Keratinocyte (primary cell): ENCODE measurements at regions not wholly inside any gene's neighbourhood (a gene's known extent, or its start where the extent isn't known, plus 50 kb on each side); places are given as distances from the start of the nearest gene placed in this dataset.

Experiments used
- DNase-seq: peaks from one replicate; pipeline ENCODE4 v3.0.0-alpha.2; 2011; ENCODE audit warnings: low read depth, missing footprints, low spot score
- FAIRE-seq: peaks from 2 replicates; lab custom pipeline; 2011; peaks lifted over from hg19 to GRCh38; lab: Jason Lieb, UNC
- H2AFZ ChIP-seq: 2 replicates; pipeline ENCODE4 v1.6.0; 2012; ENCODE audit warnings: low read length, control low read depth, inconsistent platforms; ENCODE audit not compliant: control insufficient read depth
- H3K27ac ChIP-seq: 2 replicates; pipeline ENCODE4 v1.5.1; 2011; ENCODE audit warnings: low read length; ENCODE audit not compliant: control insufficient read depth, insufficient read depth
- H3K27me3 ChIP-seq: 3 replicates; pipeline ENCODE4 v1.6.0; 2011; ENCODE audit warnings: low read length; ENCODE audit not compliant: control insufficient read depth, insufficient read depth; ENCODE audit errors: extremely low read depth
- H3K36me3 ChIP-seq, 2 experiments: 2 replicates in 1 of 2; 3 replicates in 1 of 2; pipeline ENCODE4 v1.5.1; 2011; ENCODE audit warnings: low read length in 2 of 2, mild to moderate bottlenecking in 1 of 2; ENCODE audit not compliant: control insufficient read depth in 2 of 2, insufficient read depth in 2 of 2; ENCODE audit errors: extremely low read depth in 1 of 2
- H3K4me1 ChIP-seq: 3 replicates; pipeline ENCODE4 v1.5.1; 2011; ENCODE audit warnings: low read length; ENCODE audit not compliant: control insufficient read depth, insufficient read depth; ENCODE audit errors: extremely low read depth
- H3K4me2 ChIP-seq: 3 replicates; pipeline ENCODE4 v1.6.0; 2011; ENCODE audit warnings: low read depth, low read length; ENCODE audit not compliant: control insufficient read depth, insufficient read depth; ENCODE audit errors: extremely low read depth
- H3K4me3 ChIP-seq, 3 experiments: fragments of 200-600 bp in 1 of 3; sonication (generic) in 1 of 3; 2 replicates in 2 of 3; 3 replicates in 1 of 3; pipeline ENCODE4 v1.5.1; 2011 to 2016; ENCODE audit warnings: low read length in 3 of 3, mild to moderate bottlenecking in 3 of 3, control low read depth in 2 of 3, inconsistent platforms in 1 of 3, low read depth in 1 of 3, mixed read lengths in 1 of 3, mixed run types in 1 of 3, moderate library complexity in 1 of 3; ENCODE audit not compliant: control insufficient read depth in 2 of 3, insufficient read depth in 2 of 3; ENCODE audit errors: extremely low read depth in 1 of 3
- H3K79me2 ChIP-seq: 2 replicates; pipeline ENCODE4 v1.6.0; 2012; ENCODE audit warnings: low read length; ENCODE audit not compliant: control insufficient read depth, insufficient read depth
- H3K9ac ChIP-seq: 3 replicates; pipeline ENCODE4 v1.6.0; 2011; ENCODE audit warnings: low read length; ENCODE audit not compliant: control insufficient read depth, insufficient read depth; ENCODE audit errors: extremely low read depth
- H3K9me1 ChIP-seq: 3 replicates; pipeline ENCODE4 v1.6.0; 2011; ENCODE audit warnings: low read length; ENCODE audit not compliant: control insufficient read depth, insufficient read depth; ENCODE audit errors: extremely low read depth
- H3K9me3 ChIP-seq: 2 replicates; pipeline ENCODE4 v1.5.1; 2012; ENCODE audit warnings: low read depth, low read length; ENCODE audit not compliant: control insufficient read depth
- H4K20me1 ChIP-seq: 3 replicates; pipeline ENCODE4 v1.6.0; 2011; ENCODE audit warnings: low read length; ENCODE audit not compliant: control insufficient read depth, insufficient read depth; ENCODE audit errors: extremely low read depth
- EZH2 ChIP-seq: IDR thresholded peaks from one replicate; pipeline ENCODE4 v1.6.1; 2012; ENCODE audit warnings: inconsistent platforms, mild to moderate bottlenecking, low read length, moderate library complexity
- dilution Hi-C: fragments of 300-500 bp; cut with MboI; formaldehyde crosslinking; loops from one replicate; pipeline ENCODE4 v1.7.0; 2020; ENCODE audit warnings: low sequenced_read_pairs; ENCODE audit not compliant: extremely low pct_ligation_motif_present
- TF ChIP-seq, protein P1 (sequence below), 3 experiments: IDR thresholded peaks in 1 of 3; conservative IDR thresholded peaks in 1 of 3; optimal IDR thresholded peaks in 1 of 3; 2 replicates in 2 of 3; 3 replicates in 1 of 3; pipeline versions ENCODE3 to v1.5.1; 2011; ENCODE audit warnings: low read length in 3 of 3, mild to moderate bottlenecking in 3 of 3, moderate library complexity in 2 of 3, control low read depth in 1 of 3, inconsistent platforms in 1 of 3; ENCODE audit not compliant: insufficient read depth in 2 of 3; ENCODE audit errors: extremely low read depth in 1 of 3

DNA sequence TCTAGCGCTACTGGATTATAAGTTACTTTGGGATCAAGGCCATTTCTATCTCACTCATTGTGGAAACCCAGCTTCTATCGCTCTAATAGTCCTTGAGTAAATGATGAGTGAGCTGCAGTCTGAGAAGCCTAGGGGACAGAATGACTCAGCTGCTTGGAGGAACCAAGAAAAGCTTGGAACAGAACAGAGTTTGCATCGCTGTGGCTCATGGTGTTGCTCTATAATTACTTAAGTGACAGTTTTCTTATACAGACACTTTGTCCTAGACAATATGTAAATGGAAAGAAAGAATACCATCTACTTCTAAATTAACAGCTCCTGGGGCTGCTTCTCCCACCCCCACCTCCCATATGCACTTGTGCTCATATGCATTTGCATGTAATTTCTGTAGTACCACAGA lies 156.9 kb downstream of the SLIT2 start:
- no peaks in the 10 kb centered on the region for H4K20me1 ChIP-seq
- FAIRE-seq (no peak), DNase-seq (no peak)
- H3K9me1 ChIP-seq = no peaks in the 10 kb centered on the region
- dilution Hi-C loops = no loop called here
- TF ChIP-seq, protein P1, sequence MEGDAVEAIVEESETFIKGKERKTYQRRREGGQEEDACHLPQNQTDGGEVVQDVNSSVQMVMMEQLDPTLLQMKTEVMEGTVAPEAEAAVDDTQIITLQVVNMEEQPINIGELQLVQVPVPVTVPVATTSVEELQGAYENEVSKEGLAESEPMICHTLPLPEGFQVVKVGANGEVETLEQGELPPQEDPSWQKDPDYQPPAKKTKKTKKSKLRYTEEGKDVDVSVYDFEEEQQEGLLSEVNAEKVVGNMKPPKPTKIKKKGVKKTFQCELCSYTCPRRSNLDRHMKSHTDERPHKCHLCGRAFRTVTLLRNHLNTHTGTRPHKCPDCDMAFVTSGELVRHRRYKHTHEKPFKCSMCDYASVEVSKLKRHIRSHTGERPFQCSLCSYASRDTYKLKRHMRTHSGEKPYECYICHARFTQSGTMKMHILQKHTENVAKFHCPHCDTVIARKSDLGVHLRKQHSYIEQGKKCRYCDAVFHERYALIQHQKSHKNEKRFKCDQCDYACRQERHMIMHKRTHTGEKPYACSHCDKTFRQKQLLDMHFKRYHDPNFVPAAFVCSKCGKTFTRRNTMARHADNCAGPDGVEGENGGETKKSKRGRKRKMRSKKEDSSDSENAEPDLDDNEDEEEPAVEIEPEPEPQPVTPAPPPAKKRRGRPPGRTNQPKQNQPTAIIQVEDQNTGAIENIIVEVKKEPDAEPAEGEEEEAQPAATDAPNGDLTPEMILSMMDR (optimal IDR thresholded peaks at IDR 0.05 in 1 of 3, IDR thresholded peaks at IDR 0.05 in 1 of 3, conservative IDR thresholded peaks at IDR 0.05 in 1 of 3; ENCODE audit: extremely low read depth in 1 of 3, insufficient read depth in 2 of 3, low read length in 3 of 3) = no peak
- TF ChIP-seq EZH2 = no peak
- no peaks in the 10 kb centered on the region for H3K36me3 ChIP-seq
- no peaks in the 10 kb centered on the region for H3K4me1 ChIP-seq
- H3K27me3 ChIP-seq = no peaks in the 10 kb centered on the region
- H3K4me3 ChIP-seq = no peak overlapping the region
- H2AFZ ChIP-seq = no peak overlapping the region
- no peak overlapping the region for H3K9ac ChIP-seq
- H3K27ac ChIP-seq = no peak overlapping the region
- H3K79me2 ChIP-seq = no peaks in the 10 kb centered on the region
- H3K4me2 ChIP-seq = no peak overlapping the region
- H3K9me3 ChIP-seq = no peaks in the 10 kb centered on the region

DNA sequence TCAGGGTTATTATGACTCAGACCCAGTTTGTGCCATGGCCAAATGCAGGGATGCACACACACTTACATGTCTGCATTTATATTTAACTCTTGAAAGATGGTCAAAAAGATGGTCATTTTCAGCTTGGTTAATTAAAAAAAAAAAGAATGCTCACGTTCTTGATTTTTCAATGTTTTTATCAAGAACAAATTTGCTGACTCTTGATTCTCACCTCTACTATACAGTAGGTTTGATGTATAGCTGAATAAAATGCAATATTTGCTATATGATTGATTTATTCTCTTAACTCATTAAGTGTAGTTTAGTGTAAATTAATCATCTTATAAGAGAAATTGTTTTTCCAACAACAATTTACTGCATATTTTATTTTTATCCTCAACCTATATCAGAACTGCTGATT lies 160.4 kb downstream of the SLIT2 start:
- no peak overlapping the region for H3K9ac ChIP-seq
- no peak overlapping the region for H3K4me3 ChIP-seq
- no peak overlapping the region for H2AFZ ChIP-seq
- no peak for FAIRE-seq
- no peaks in the 10 kb centered on the region for H4K20me1 ChIP-seq
- dilution Hi-C loops = no loop called here
- no peaks in the 10 kb centered on the region for H3K27me3 ChIP-seq
- H3K4me2 ChIP-seq = no peak overlapping the region
- H3K9me1 ChIP-seq = no peaks in the 10 kb centered on the region
- H3K4me1 ChIP-seq = no peaks in the 10 kb centered on the region
- TF ChIP-seq EZH2 = no peak
- TF ChIP-seq, protein P1 (optimal IDR thresholded peaks at IDR 0.05 in 1 of 3, IDR thresholded peaks at IDR 0.05 in 1 of 3, conservative IDR thresholded peaks at IDR 0.05 in 1 of 3; ENCODE audit: extremely low read depth in 1 of 3, insufficient read depth in 2 of 3, low read length in 3 of 3) = no peak
- H3K79me2 ChIP-seq = no peaks in the 10 kb centered on the region
- no peaks in the 10 kb centered on the region for H3K36me3 ChIP-seq
- H3K27ac ChIP-seq = no peak overlapping the region
- DNase-seq = no peak
- no peaks in the 10 kb centered on the region for H3K9me3 ChIP-seq
